ENCODE measurements at regions not wholly inside any gene's neighbourhood (a gene's known extent, or its start where the extent isn't known, plus 50 kb on each side); places are given as distances from the start of the nearest gene placed in this dataset.
"Not testable (repeated sequence)": the region's sequence is repeated elsewhere in the genome, so short reads cannot be mapped to it uniquely, and the experiment has no call there.

GRCh38 chr3:151675858-151676615 is 57.7 kb upstream of the AADACL2 start:
- DNase-seq: no peak

GRCh38 chr3:151673974-151674373 is 59.8 kb upstream of the AADACL2 start:
- no peak for DNase-seq

- not testable (repeated sequence) for DNase-seq
Measured at GRCh38 chr3:151667762-151668161, 66.0 kb upstream of the AADACL2 start.

GRCh38 chr3:151660885-151661284 is 72.8 kb upstream of the AADACL2 start:
- DNase-seq: no peak

GRCh38 chr3:151644986-151645385 is 88.7 kb upstream of the AADACL2 start:
- no peak for DNase-seq

- no peak for DNase-seq
Measured at GRCh38 chr3:151644020-151644620, 89.6 kb upstream of the AADACL2 start.

GRCh38 chr3:151639418-151639740 is 94.3 kb upstream of the AADACL2 start:
- no peak for DNase-seq

- no peak for DNase-seq
Measured at GRCh38 chr3:151638555-151639417, 94.9 kb upstream of the AADACL2 start.

- DNase-seq: peak; percentile 68
Measured at GRCh38 chr3:151635905-151636304, 97.8 kb upstream of the AADACL2 start.

- DNase-seq: no peak
Measured at GRCh38 chr3:151631946-151632345, 101.8 kb upstream of the AADACL2 start.

- no peak for DNase-seq
Measured at GRCh38 chr3:151630938-151631441, 102.7 kb upstream of the AADACL2 start.

- DNase-seq: no peak
Measured at GRCh38 chr3:151630035-151630434, 103.7 kb upstream of the AADACL2 start.

GRCh38 chr3:151625586-151625985 is 108.1 kb upstream of the AADACL2 start:
- no peak for DNase-seq

GRCh38 chr3:151625086-151625485 is 108.6 kb upstream of the AADACL2 start:
- no peak for DNase-seq

GRCh38 chr3:151620071-151620470 is 113.7 kb upstream of the AADACL2 start:
- DNase-seq: no peak

GRCh38 chr3:151615464-151615863 is 118.3 kb upstream of the AADACL2 start:
- no peak for DNase-seq

GRCh38 chr3:151612115-151612514 is 121.6 kb upstream of the AADACL2 start:
- DNase-seq: no peak

- DNase-seq: no peak
Measured at GRCh38 chr3:151611419-151611818, 122.3 kb upstream of the AADACL2 start.

- no peak for DNase-seq
Measured at GRCh38 chr3:151609491-151609890, 124.2 kb upstream of the AADACL2 start.

GRCh38 chr3:151604891-151605290 is 128.8 kb upstream of the AADACL2 start:
- no peak for DNase-seq

GRCh38 chr3:151600783-151601182 is 132.9 kb upstream of the AADACL2 start:
- no peak for DNase-seq

- DNase-seq: no peak
Measured at GRCh38 chr3:151599103-151599672, 134.5 kb upstream of the AADACL2 start.

- DNase-seq: no peak
Measured at GRCh38 chr3:151596940-151597339, 136.1 kb upstream of the IGSF10 start.
